ENCODE measurements at regions not wholly inside any gene's neighbourhood (a gene's known extent, or its start where the extent isn't known, plus 50 kb on each side); places are given as distances from the start of the nearest gene placed in this dataset.

DNA sequence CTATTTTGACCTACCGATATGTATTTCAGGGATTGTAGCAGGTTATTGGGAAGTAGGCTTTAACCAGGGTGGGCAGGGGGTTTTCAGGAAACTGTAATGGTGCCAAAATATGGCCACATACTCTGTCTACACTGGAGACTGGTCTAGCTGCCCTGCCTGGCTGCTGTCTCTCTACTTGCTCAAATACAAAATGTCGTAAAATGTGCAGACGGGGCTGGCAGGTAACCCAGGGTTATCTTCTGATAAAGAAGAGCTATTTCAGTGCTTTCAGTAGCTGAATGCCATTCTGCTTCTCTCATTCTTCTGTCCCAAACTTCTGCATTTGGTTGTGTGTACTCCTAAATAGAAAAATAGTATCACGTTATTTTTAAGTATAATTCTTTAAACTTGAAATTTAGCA is 616.2 kb downstream of the EPM2A start:
- TF ChIP-seq CTCF (IDR thresholded peaks at IDR 0.05; ENCODE audit: borderline replicate concordance, insufficient read depth, low read depth, low read length) = no peak
- no peak overlapping the region for H3K4me3 ChIP-seq (ENCODE audit: low read depth, low read length)

DNA sequence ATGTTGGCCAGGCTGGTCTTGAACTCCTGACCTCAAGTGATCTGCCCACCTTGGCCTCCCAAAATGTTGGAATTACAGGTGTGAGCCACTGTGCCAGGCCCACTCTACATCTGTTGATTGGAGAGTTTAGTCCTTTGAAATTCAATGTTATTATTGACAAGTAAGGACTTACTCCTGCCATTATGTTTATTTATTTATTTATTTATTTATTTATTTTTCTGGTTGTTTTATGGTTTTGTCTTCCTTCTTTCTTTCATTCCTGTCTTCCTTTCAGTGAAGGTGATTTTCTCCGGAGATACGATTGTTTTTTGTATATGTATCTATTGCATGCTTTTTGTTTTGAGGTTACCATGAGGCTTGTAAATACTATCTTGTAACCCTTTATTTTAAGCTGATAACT is 602.6 kb downstream of the EPM2A start:
- H3K4me3 ChIP-seq (ENCODE audit: low read depth, low read length) = no peak overlapping the region
- TF ChIP-seq CTCF (IDR thresholded peaks at IDR 0.05; ENCODE audit: borderline replicate concordance, insufficient read depth, low read depth, low read length) = no peak

GRCh38 chr6:145135702-145136101 is 599.6 kb downstream of the EPM2A start:
- no peak overlapping the region for H3K4me3 ChIP-seq (ENCODE audit: low read depth, low read length)
- no peak for TF ChIP-seq CTCF (IDR thresholded peaks at IDR 0.05; ENCODE audit: borderline replicate concordance, insufficient read depth, low read depth, low read length)

GRCh38 chr6:145137425-145137824 is 597.9 kb downstream of the EPM2A start:
- H3K4me3 ChIP-seq (ENCODE audit: low read depth, low read length) = no peak overlapping the region
- TF ChIP-seq CTCF (IDR thresholded peaks at IDR 0.05; ENCODE audit: borderline replicate concordance, insufficient read depth, low read depth, low read length) = no peak

DNA sequence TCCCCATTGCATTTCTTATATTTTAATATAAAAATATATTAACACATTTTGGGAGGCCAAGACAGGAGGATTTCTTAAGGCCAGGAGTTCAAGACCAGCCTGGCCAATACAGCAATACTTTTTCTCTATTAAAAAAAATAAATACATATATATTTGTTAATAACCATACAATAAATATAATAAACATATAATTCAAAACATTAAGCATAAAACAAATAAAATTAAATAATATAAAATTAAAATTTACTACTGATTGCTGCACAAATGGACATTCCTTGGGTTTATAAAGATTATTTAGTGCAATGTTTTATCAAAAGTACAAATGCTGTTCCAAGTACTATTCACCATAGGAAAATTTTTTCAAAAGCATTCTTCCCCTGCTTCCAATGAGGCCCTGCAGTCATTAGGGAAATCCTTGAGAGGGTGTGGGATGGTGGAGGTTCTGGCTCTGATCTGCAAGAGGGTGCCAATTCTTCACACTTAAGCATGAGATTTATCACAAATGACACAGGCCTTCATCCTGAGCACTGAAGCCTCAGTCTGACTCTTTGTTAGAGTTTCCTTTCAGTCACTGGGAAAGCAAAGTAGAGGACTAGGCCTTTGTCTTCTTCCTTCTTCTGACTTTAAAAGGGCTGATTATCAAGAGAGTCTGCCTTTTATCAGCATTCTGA is 596.7 kb downstream of the EPM2A start:
- TF ChIP-seq CTCF (IDR thresholded peaks at IDR 0.05; ENCODE audit: borderline replicate concordance, insufficient read depth, low read depth, low read length) = no peak
- H3K4me3 ChIP-seq (ENCODE audit: low read depth, low read length) = no peak overlapping the region

DNA sequence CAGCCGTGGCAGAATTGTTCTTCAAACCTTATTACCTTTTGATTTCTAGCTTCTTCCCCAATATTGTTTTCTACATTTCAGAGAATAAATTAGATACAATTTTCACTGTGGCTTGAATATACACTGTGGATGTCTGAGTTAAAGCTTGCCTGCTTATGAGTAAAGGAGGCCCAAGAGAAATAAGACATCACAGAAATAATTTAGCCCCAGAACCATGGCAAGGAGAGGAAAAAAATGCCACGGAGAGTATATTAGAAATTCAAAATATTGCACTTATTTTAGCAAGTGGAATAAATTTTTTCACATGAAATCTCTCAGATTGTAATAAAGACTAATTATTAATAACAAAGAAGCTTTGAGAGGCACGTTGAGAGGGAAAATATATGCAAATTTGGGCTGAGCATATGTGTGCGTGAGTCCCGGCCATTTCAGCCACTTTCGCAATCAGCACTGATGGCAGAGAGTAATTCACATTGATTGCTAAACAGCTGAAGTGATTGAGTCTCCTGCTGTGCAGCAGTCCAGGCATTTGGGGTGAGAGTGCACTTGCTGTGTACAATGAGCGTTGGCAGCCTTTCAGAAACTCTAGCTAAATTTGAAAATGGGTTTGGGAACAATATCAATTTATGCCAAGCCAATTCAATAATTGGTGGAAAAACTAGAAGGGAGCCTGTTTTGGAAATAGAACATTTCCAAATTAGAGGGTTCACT is 596.0 kb downstream of the EPM2A start:
- H3K4me3 ChIP-seq (ENCODE audit: low read depth, low read length) = no peak overlapping the region
- no peak for TF ChIP-seq CTCF (IDR thresholded peaks at IDR 0.05; ENCODE audit: borderline replicate concordance, insufficient read depth, low read depth, low read length)

DNA sequence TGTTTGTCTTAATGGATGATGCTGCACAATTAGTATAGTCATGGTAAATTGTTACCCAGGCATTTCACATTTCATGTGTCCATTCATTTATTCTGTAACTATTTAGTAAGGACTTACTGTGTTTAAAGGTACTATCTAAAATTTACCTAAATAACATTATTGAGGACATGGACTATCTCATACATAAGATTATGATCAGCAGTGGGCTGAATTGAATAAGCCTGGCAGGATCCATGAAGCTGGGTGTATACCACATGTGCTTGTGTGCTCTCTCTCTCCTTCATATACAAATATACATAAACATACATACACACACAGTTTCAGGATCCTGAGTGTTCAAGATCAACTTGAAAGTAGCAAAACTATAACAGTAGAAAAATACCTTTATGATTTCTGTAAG is 595.4 kb downstream of the EPM2A start:
- no peak overlapping the region for H3K4me3 ChIP-seq (ENCODE audit: low read depth, low read length)
- TF ChIP-seq CTCF (IDR thresholded peaks at IDR 0.05; ENCODE audit: borderline replicate concordance, insufficient read depth, low read depth, low read length) = no peak
